ENCODE measurements at regions not wholly inside any gene's neighbourhood (a gene's known extent, or its start where the extent isn't known, plus 50 kb on each side); places are given as distances from the start of the nearest gene placed in this dataset.
A peak's percentile ranks its signal among the peaks of the same experiment; 100 is the strongest.

- FAIRE-seq (peak; percentile 64), DNase-seq (ENCODE audit: low spot score) (peak; percentile 94)
These were observed 79.0 kb upstream of the ODAD2 start for GRCh38 chr10:28077889-28078288.

GRCh38 chr10:28075424-28075823 lies 76.5 kb upstream of the ODAD2 start:
- FAIRE-seq (no peak), DNase-seq (ENCODE audit: low spot score) (no peak)

- DNase-seq (ENCODE audit: low spot score): peak; percentile 91
These were observed 73.7 kb upstream of the ODAD2 start for GRCh38 chr10:28072573-28072972.

GRCh38 chr10:28060031-28060607 lies 61.2 kb upstream of the ODAD2 start:
- DNase-seq (ENCODE audit: low spot score) (peak; percentile 11), FAIRE-seq (peak; percentile 22)

More at GRCh38 chr10:28072573-28072972, 73.7 kb upstream of the ODAD2 start:
- FAIRE-seq: peak; percentile 81

DNA sequence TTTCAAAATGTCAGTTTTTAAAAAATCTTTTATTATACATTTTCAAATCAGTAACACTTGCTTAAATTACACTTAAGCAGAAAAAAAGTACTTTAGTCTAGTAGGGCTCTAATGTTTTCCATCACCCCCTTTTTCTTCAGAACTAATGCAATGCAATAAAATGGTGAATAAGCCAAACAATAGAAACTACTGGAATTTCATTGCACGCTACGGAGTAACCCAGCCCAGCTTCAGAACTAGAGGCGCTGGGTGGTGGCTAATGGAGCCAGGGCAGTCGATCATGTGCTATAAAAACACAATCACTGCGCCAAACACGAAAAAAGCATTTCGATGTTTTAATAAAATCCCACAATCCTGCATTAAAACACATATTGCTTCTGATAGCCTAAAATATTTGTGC lies 59.9 kb upstream of the ODAD2 start:
- FAIRE-seq (no peak), DNase-seq (ENCODE audit: low spot score) (no peak)

GRCh38 chr10:28054228-28054860 lies 55.5 kb upstream of the ODAD2 start:
- FAIRE-seq (peak; percentile 96), DNase-seq (ENCODE audit: low spot score) (peak; percentile 87)

- DNase-seq (ENCODE audit: low spot score): no peak
- no peak for FAIRE-seq
These were observed 50.4 kb upstream of the ODAD2 start for GRCh38 chr10:28049286-28049685.

Measured in RCC 7860 (cell line).